Spleen (tissue), 7 donors: ENCODE measurements at regions not wholly inside any gene's neighbourhood (a gene's known extent, or its start where the extent isn't known, plus 50 kb on each side); places are given as distances from the start of the nearest gene placed in this dataset.

Experiments used
- POLR2A ChIP-seq, 3 donors: fragments of 450-650 bp; IDR thresholded peaks; one replicate each; pipeline ENCODE4 v1.5.1; 2017; ENCODE audit warnings: antibody characterized with exemption in 3 of 3, mild to moderate bottlenecking in 1 of 3
- TF ChIP-seq, protein P1 (sequence below), 11 experiments: fragments of 200-600 bp in 7 of 11; fragments of 450-650 bp in 4 of 11; sonication (generic) in 4 of 11; IDR thresholded peaks in 8 of 11; conservative IDR thresholded peaks in 3 of 11; 1 replicate in 7 of 11; 2 replicates in 4 of 11; pipeline versions ENCODE4 v1.4.0 to v1.8.0; 2016 to 2021; ENCODE audit warnings: antibody characterized with exemption in 11 of 11, inconsistent platforms in 4 of 11, mild to moderate bottlenecking in 1 of 11
- donor health status: DM: no; HTN: no; CAD: no; lungs with moderate emphysema.
- donor health status: DM: no; HTN: no; CAD: no.
- donor health status: DM: no; HTN: no; CAD: no.

- TF ChIP-seq, protein P1, sequence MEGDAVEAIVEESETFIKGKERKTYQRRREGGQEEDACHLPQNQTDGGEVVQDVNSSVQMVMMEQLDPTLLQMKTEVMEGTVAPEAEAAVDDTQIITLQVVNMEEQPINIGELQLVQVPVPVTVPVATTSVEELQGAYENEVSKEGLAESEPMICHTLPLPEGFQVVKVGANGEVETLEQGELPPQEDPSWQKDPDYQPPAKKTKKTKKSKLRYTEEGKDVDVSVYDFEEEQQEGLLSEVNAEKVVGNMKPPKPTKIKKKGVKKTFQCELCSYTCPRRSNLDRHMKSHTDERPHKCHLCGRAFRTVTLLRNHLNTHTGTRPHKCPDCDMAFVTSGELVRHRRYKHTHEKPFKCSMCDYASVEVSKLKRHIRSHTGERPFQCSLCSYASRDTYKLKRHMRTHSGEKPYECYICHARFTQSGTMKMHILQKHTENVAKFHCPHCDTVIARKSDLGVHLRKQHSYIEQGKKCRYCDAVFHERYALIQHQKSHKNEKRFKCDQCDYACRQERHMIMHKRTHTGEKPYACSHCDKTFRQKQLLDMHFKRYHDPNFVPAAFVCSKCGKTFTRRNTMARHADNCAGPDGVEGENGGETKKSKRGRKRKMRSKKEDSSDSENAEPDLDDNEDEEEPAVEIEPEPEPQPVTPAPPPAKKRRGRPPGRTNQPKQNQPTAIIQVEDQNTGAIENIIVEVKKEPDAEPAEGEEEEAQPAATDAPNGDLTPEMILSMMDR (IDR thresholded peaks at IDR 0.05 in 8 of 11, conservative IDR thresholded peaks at IDR 0.05 in 3 of 11): no peak
- TF ChIP-seq POLR2A (IDR thresholded peaks at IDR 0.05): no peak
These were observed 139.4 kb upstream of the PFN2 start for GRCh38 chr3:150110097-150110496.
